ENCODE measurements at regions not wholly inside any gene's neighbourhood (a gene's known extent, or its start where the extent isn't known, plus 50 kb on each side); places are given as distances from the start of the nearest gene placed in this dataset.

DNA sequence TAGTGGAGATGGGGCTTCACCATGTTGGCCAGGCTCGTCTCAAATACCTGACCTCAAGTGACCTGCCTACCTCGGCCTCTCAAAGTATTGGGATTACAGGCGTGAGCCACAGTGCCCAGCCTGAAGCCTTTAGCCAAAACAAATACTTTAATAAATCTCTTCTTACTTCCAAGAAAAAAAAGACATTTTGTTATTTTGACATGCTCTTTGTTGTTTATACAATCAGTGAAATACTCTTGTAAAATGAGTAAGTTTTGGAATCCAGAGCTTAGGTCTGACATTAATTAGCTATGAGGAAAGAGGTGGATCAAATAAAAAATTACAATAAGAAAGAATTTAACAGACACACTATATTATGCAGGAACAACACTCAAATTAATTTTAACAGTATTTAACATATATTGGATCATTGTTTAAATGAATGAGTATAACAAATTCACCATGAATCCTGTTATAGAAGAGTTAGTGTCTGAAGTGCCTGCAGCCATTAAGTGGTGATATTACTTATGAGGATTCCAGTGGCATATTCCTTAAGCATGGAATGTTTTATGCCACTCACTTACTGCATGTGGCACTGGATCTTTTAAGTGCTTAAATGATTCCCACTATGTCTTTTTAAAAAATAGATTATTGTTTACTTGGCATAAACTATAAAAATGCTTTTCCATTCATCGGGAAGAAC, 260.1 kb upstream of the GIMD1 start:
- TF ChIP-seq, protein P1, sequence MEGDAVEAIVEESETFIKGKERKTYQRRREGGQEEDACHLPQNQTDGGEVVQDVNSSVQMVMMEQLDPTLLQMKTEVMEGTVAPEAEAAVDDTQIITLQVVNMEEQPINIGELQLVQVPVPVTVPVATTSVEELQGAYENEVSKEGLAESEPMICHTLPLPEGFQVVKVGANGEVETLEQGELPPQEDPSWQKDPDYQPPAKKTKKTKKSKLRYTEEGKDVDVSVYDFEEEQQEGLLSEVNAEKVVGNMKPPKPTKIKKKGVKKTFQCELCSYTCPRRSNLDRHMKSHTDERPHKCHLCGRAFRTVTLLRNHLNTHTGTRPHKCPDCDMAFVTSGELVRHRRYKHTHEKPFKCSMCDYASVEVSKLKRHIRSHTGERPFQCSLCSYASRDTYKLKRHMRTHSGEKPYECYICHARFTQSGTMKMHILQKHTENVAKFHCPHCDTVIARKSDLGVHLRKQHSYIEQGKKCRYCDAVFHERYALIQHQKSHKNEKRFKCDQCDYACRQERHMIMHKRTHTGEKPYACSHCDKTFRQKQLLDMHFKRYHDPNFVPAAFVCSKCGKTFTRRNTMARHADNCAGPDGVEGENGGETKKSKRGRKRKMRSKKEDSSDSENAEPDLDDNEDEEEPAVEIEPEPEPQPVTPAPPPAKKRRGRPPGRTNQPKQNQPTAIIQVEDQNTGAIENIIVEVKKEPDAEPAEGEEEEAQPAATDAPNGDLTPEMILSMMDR (IDR thresholded peaks at IDR 0.05) = no peak
- TF ChIP-seq EZH2 (IDR thresholded peaks at IDR 0.05) (no peak), EZH2phosphoT487 (IDR thresholded peaks at IDR 0.05) (no peak)

Measured in neural progenitor cell (in vitro differentiated cells).